H9 (cell line): ENCODE measurements at regions not wholly inside any gene's neighbourhood (a gene's known extent, or its start where the extent isn't known, plus 50 kb on each side); places are given as distances from the start of the nearest gene placed in this dataset.

Experiments used
- DNase-seq: peaks from one replicate; pipeline ENCODE4 v3.0.0-alpha.2; 2017
- H2AFZ ChIP-seq: one replicate; pipeline ENCODE4 v1.6.1; 2013; ENCODE audit warnings: mild to moderate bottlenecking, low read length, control low read depth, moderate library complexity
- H2AK5ac ChIP-seq: 2 replicates; pipeline ENCODE4 v1.6.1; 2013; ENCODE audit warnings: low read length, control low read depth, mixed read lengths; ENCODE audit not compliant: insufficient read length
- H2BK120ac ChIP-seq: one replicate; pipeline ENCODE4 v1.6.1; 2013; ENCODE audit warnings: low read depth, mild to moderate bottlenecking, low read length, control low read depth, inconsistent platforms; ENCODE audit not compliant: poor library complexity, severe bottlenecking
- H2BK12ac ChIP-seq: 2 replicates; pipeline ENCODE4 v1.6.1; 2013; ENCODE audit warnings: low read length, control low read depth, mixed read lengths, low read depth; ENCODE audit not compliant: insufficient read length
- H2BK15ac ChIP-seq: 2 replicates; pipeline ENCODE4 v1.6.1; 2013; ENCODE audit warnings: low read depth, low read length, control low read depth
- H2BK20ac ChIP-seq: one replicate; pipeline ENCODE4 v1.6.1; 2013; ENCODE audit warnings: low read depth, mild to moderate bottlenecking, low read length, control low read depth, inconsistent platforms; ENCODE audit not compliant: poor library complexity, severe bottlenecking
- H2BK5ac ChIP-seq: 2 replicates; pipeline ENCODE4 v1.6.1; 2013; ENCODE audit warnings: low read length, control low read depth, mixed read lengths; ENCODE audit not compliant: insufficient read length
- H3K14ac ChIP-seq: 2 replicates; pipeline ENCODE4 v1.6.1; 2013; ENCODE audit warnings: low read length, control low read depth; ENCODE audit not compliant: insufficient read depth
- H3K18ac ChIP-seq: 2 replicates; pipeline ENCODE4 v1.6.1; 2013; ENCODE audit warnings: low read depth, mild to moderate bottlenecking, mixed read lengths, low read length, control low read depth; ENCODE audit not compliant: insufficient read length
- H3K23ac ChIP-seq: 2 replicates; pipeline ENCODE4 v1.6.1; 2013; ENCODE audit warnings: low read length, control low read depth, mixed read lengths, low read depth; ENCODE audit not compliant: insufficient read length
- H3K23me2 ChIP-seq: 2 replicates; pipeline ENCODE4 v1.6.1; 2013; ENCODE audit warnings: low read depth, mild to moderate bottlenecking, mixed read lengths, low read length, control low read depth; ENCODE audit not compliant: insufficient read length, poor library complexity, severe bottlenecking
- H3K27ac ChIP-seq: 2 replicates; pipeline ENCODE4 v1.5.1; 2013; ENCODE audit warnings: low read length, control low read depth, mixed read lengths, low read depth; ENCODE audit not compliant: insufficient read length
- H3K27me3 ChIP-seq: 2 replicates; pipeline ENCODE4 v1.6.1; 2013; ENCODE audit warnings: low read length, control low read depth, inconsistent platforms; ENCODE audit not compliant: insufficient read depth
- H3K4ac ChIP-seq: 2 replicates; pipeline ENCODE4 v1.6.1; 2013; ENCODE audit warnings: low read depth, mild to moderate bottlenecking, control low read depth, inconsistent platforms, low read length, moderate library complexity
- H3K4me1 ChIP-seq: 2 replicates; pipeline ENCODE4 v1.6.1; 2013; ENCODE audit warnings: low read length, control low read depth, inconsistent platforms; ENCODE audit not compliant: insufficient read depth
- H3K4me2 ChIP-seq: 2 replicates; pipeline ENCODE4 v1.6.1; 2013; ENCODE audit warnings: low read length, control low read depth, mixed read lengths; ENCODE audit not compliant: insufficient read length, insufficient read depth
- H3K56ac ChIP-seq: 2 replicates; pipeline ENCODE4 v1.6.1; 2013; ENCODE audit warnings: low read depth, mild to moderate bottlenecking, mixed read lengths, low read length, control low read depth; ENCODE audit not compliant: insufficient read length
- H3K79me1 ChIP-seq: 2 replicates; pipeline ENCODE4 v1.6.1; 2013; ENCODE audit warnings: low read depth, mild to moderate bottlenecking, moderate library complexity, low read length, control low read depth, inconsistent platforms; ENCODE audit not compliant: insufficient read depth, poor library complexity, severe bottlenecking
- H3K79me2 ChIP-seq: 2 replicates; pipeline ENCODE4 v1.6.1; 2013; ENCODE audit warnings: low read length, control low read depth, inconsistent platforms; ENCODE audit not compliant: insufficient read depth
- H3K9ac ChIP-seq: 2 replicates; pipeline ENCODE4 v1.6.1; 2013; ENCODE audit warnings: low read length, control low read depth, mixed read lengths; ENCODE audit not compliant: insufficient read length; ENCODE audit errors: extremely low read depth
- H3K9me3 ChIP-seq: one replicate; pipeline ENCODE4 v1.6.1; 2013; ENCODE audit warnings: low read depth, low read length, inconsistent platforms; ENCODE audit not compliant: control insufficient read depth
- H3T11ph ChIP-seq: one replicate; pipeline ENCODE4 v1.6.1; 2013; ENCODE audit warnings: mild to moderate bottlenecking, low read length, control low read depth, inconsistent platforms
- H4K20me1 ChIP-seq: one replicate; pipeline ENCODE4 v1.6.1; 2013; ENCODE audit not compliant: control insufficient read depth, insufficient read length, insufficient read depth
- H4K5ac ChIP-seq: 2 replicates; pipeline ENCODE4 v1.6.1; 2013; ENCODE audit warnings: low read depth, mild to moderate bottlenecking, mixed read lengths, low read length, control low read depth; ENCODE audit not compliant: insufficient read length
- H4K8ac ChIP-seq: replicated peaks from 2 replicates; pipeline ENCODE4 v1.6.1; 2013; ENCODE audit warnings: low read length, control low read depth, mixed read lengths, low read depth; ENCODE audit not compliant: insufficient read length
- H4K91ac ChIP-seq: 2 replicates; pipeline ENCODE4 v1.6.1; 2013; ENCODE audit warnings: low read depth, mild to moderate bottlenecking, moderate library complexity, mixed read lengths, low read length, control low read depth; ENCODE audit not compliant: insufficient read length
- H3K27ac Mint-ChIP-seq, 3 experiments: 2 replicates in 2 of 3; 3 replicates in 1 of 3; pipeline ENCODE4 v1.8.0; 2020 to 2021; ENCODE audit warnings: mixed read lengths in 3 of 3, mild to moderate bottlenecking in 1 of 3, moderate library complexity in 1 of 3
- H3K27me3 Mint-ChIP-seq: 2 replicates; pipeline ENCODE4 v1.8.0; 2021; ENCODE audit warnings: low read depth, mild to moderate bottlenecking, moderate library complexity, mixed read lengths
- H3K36me3 Mint-ChIP-seq, 3 experiments: 2 replicates in 2 of 3; 3 replicates in 1 of 3; pipeline ENCODE4 v1.8.0; 2020 to 2021; ENCODE audit warnings: low read depth in 3 of 3, mixed read lengths in 3 of 3; ENCODE audit not compliant: insufficient read depth in 1 of 3
- H3K4me1 Mint-ChIP-seq, 2 experiments: 2 replicates each; pipeline ENCODE4 v1.8.0; 2020; ENCODE audit warnings: mixed read lengths in 2 of 2
- H3K4me3 Mint-ChIP-seq, 2 experiments: 2 replicates in 1 of 2; 3 replicates in 1 of 2; pipeline ENCODE4 v1.8.0; 2020 to 2021; ENCODE audit warnings: mild to moderate bottlenecking in 2 of 2, mixed read lengths in 2 of 2, moderate library complexity in 1 of 2
- H3K9me3 Mint-ChIP-seq, 2 experiments: 2 replicates in 1 of 2; 3 replicates in 1 of 2; pipeline ENCODE4 v1.8.0; 2020; ENCODE audit warnings: mild to moderate bottlenecking in 2 of 2, mixed read lengths in 2 of 2, moderate library complexity in 1 of 2
- WGBS: extraction: QIAGEN DNeasy Blood & Tissue Kit; methylation state at CpG from one replicate; pipeline ENCODE4 v1.1.7; 2013; ENCODE audit warnings: missing lambda C conversion rate, low lambda C conversion rate, mixed read lengths; ENCODE audit not compliant: insufficient read length; ENCODE audit errors: extremely low coverage; 5-methylcytosine and 5-hydroxymethylcytosine counted together
- TF ChIP-seq, protein P1 (sequence below): fragments of 200-600 bp; sonication (generic); conservative IDR thresholded peaks from 3 replicates; pipeline ENCODE4 v1.8.0; 2021; ENCODE audit warnings: antibody characterized with exemption, mild to moderate bottlenecking

DNA sequence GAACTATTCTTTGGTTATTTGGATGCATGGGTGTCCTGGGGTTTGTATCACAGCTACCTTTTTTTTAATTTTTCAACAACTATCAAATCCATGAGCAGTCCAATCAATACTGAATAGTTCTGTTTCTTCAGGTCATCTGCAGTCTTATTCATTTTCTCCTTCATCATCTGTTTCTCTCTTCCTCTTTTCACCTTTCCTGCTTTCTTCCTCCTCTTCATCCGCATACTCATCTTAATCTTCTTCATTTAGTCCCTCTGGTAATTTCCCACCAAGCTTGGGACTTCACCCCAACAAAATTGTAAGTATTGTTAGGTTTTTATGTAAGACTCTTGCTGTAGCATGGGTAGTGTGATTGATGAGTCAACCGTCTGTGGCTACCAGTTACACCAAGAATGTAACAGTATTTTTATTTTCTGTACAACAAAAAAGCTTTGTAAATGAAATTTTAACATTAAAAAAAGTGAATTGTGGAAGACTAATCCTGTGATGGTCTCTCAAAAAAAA lies 184.1 kb upstream of the RNPC3 start:
- no peaks in the 10 kb centered on the region for H3K9me3 Mint-ChIP-seq
- H3K4me3 Mint-ChIP-seq, result no peak overlapping the region
- H2AK5ac ChIP-seq, result no peak overlapping the region
- H3K27me3 Mint-ChIP-seq, result no peaks in the 10 kb centered on the region; the same call in 1 of the 2 replicates
- no peak overlapping the region for H2BK5ac ChIP-seq
- H3K23ac ChIP-seq, result no peak overlapping the region
- H3K4me1 ChIP-seq, result no peaks in the 10 kb centered on the region
- no peaks in the 10 kb centered on the region for H4K20me1 ChIP-seq
- no peak overlapping the region for H2BK20ac ChIP-seq
- H3K23me2 ChIP-seq, result no peaks in the 10 kb centered on the region
- no peak overlapping the region for H3K14ac ChIP-seq
- H3K27ac ChIP-seq, result no peak overlapping the region
- H2BK120ac ChIP-seq, result no peak overlapping the region
- H3K18ac ChIP-seq, result no peak overlapping the region
- H2BK12ac ChIP-seq, result no peak overlapping the region
- H3K4me2 ChIP-seq, result no peak overlapping the region
- H3K56ac ChIP-seq, result no peak overlapping the region
- no peaks in the 10 kb centered on the region for H3K36me3 Mint-ChIP-seq
- H3K79me1 ChIP-seq, result no peaks in the 10 kb centered on the region
- no peaks in the 10 kb centered on the region for H3K79me2 ChIP-seq
- H4K8ac ChIP-seq, result no peak overlapping the region
- TF ChIP-seq, protein P1, sequence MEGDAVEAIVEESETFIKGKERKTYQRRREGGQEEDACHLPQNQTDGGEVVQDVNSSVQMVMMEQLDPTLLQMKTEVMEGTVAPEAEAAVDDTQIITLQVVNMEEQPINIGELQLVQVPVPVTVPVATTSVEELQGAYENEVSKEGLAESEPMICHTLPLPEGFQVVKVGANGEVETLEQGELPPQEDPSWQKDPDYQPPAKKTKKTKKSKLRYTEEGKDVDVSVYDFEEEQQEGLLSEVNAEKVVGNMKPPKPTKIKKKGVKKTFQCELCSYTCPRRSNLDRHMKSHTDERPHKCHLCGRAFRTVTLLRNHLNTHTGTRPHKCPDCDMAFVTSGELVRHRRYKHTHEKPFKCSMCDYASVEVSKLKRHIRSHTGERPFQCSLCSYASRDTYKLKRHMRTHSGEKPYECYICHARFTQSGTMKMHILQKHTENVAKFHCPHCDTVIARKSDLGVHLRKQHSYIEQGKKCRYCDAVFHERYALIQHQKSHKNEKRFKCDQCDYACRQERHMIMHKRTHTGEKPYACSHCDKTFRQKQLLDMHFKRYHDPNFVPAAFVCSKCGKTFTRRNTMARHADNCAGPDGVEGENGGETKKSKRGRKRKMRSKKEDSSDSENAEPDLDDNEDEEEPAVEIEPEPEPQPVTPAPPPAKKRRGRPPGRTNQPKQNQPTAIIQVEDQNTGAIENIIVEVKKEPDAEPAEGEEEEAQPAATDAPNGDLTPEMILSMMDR, result no peak
- H2AFZ ChIP-seq, result no peak overlapping the region
- H4K91ac ChIP-seq, result no peak overlapping the region
- no peak overlapping the region for H3T11ph ChIP-seq
- H2BK15ac ChIP-seq, result no peak overlapping the region
- no peak for DNase-seq
- no peaks in the 10 kb centered on the region for H3K4me1 Mint-ChIP-seq
- H3K9me3 ChIP-seq, result no peaks in the 10 kb centered on the region
- 100% methylated on average over 1 of the region's 2 CpGs for WGBS
- no peak overlapping the region for H4K5ac ChIP-seq
- H3K9ac ChIP-seq, result no peak overlapping the region
- no peak overlapping the region for H3K4ac ChIP-seq
- H3K27ac Mint-ChIP-seq, result peak overlapping the region in 1 of 3 experiments; percentile 46; a peak in 1 of 7 replicates
- H3K27me3 ChIP-seq, result no peaks in the 10 kb centered on the region
